ENCODE measurements at regions not wholly inside any gene's neighbourhood (a gene's known extent, or its start where the extent isn't known, plus 50 kb on each side); places are given as distances from the start of the nearest gene placed in this dataset.

GRCh38 chrX:5549512-5549911, 679.2 kb downstream of the NLGN4X start:
- TF ChIP-seq, protein P1, sequence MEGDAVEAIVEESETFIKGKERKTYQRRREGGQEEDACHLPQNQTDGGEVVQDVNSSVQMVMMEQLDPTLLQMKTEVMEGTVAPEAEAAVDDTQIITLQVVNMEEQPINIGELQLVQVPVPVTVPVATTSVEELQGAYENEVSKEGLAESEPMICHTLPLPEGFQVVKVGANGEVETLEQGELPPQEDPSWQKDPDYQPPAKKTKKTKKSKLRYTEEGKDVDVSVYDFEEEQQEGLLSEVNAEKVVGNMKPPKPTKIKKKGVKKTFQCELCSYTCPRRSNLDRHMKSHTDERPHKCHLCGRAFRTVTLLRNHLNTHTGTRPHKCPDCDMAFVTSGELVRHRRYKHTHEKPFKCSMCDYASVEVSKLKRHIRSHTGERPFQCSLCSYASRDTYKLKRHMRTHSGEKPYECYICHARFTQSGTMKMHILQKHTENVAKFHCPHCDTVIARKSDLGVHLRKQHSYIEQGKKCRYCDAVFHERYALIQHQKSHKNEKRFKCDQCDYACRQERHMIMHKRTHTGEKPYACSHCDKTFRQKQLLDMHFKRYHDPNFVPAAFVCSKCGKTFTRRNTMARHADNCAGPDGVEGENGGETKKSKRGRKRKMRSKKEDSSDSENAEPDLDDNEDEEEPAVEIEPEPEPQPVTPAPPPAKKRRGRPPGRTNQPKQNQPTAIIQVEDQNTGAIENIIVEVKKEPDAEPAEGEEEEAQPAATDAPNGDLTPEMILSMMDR (IDR thresholded peaks at IDR 0.05), result no peak
- Mint-ChIP-seq H3K4me3 (ENCODE audit: unreplicated experiment) (no peak overlapping the region), H3K9me3 (ENCODE audit: unreplicated experiment) (peaks cover 56% of the 10 kb centered on the region), H3K36me3 (ENCODE audit: unreplicated experiment) (no peaks in the 10 kb centered on the region), H3K4me1 (ENCODE audit: unreplicated experiment) (no peaks in the 10 kb centered on the region), H3K27ac (ENCODE audit: unreplicated experiment) (no peak overlapping the region), H3K27me3 (ENCODE audit: unreplicated experiment) (no peaks in the 10 kb centered on the region)
- no peak for DNase-seq (ENCODE audit: extremely low spot score, unreplicated experiment)

- Mint-ChIP-seq H3K9me3 (ENCODE audit: unreplicated experiment) (peaks cover 41% of the 10 kb centered on the region), H3K36me3 (ENCODE audit: unreplicated experiment) (no peaks in the 10 kb centered on the region), H3K27me3 (ENCODE audit: unreplicated experiment) (no peaks in the 10 kb centered on the region), H3K4me3 (ENCODE audit: unreplicated experiment) (no peak overlapping the region), H3K4me1 (ENCODE audit: unreplicated experiment) (no peaks in the 10 kb centered on the region), H3K27ac (ENCODE audit: unreplicated experiment) (no peak overlapping the region)
- TF ChIP-seq, protein P1 (IDR thresholded peaks at IDR 0.05), result no peak
- DNase-seq (ENCODE audit: extremely low spot score, unreplicated experiment), result no peak
Measured at GRCh38 chrX:5537098-5537497, 691.6 kb downstream of the NLGN4X start.

GRCh38 chrX:5536261-5536660, 692.4 kb downstream of the NLGN4X start:
- Mint-ChIP-seq H3K36me3 (ENCODE audit: unreplicated experiment) (no peaks in the 10 kb centered on the region), H3K4me1 (ENCODE audit: unreplicated experiment) (no peaks in the 10 kb centered on the region), H3K9me3 (ENCODE audit: unreplicated experiment) (peaks cover 46% of the 10 kb centered on the region), H3K4me3 (ENCODE audit: unreplicated experiment) (no peak overlapping the region), H3K27ac (ENCODE audit: unreplicated experiment) (no peak overlapping the region), H3K27me3 (ENCODE audit: unreplicated experiment) (no peaks in the 10 kb centered on the region)
- no peak for DNase-seq (ENCODE audit: extremely low spot score, unreplicated experiment)
- TF ChIP-seq, protein P1 (IDR thresholded peaks at IDR 0.05), result no peak

GRCh38 chrX:5528057-5528456, 700.6 kb downstream of the NLGN4X start:
- Mint-ChIP-seq H3K27ac (ENCODE audit: unreplicated experiment) (no peak overlapping the region), H3K4me1 (ENCODE audit: unreplicated experiment) (no peaks in the 10 kb centered on the region), H3K27me3 (ENCODE audit: unreplicated experiment) (no peaks in the 10 kb centered on the region), H3K9me3 (ENCODE audit: unreplicated experiment) (peaks cover 55% of the 10 kb centered on the region), H3K4me3 (ENCODE audit: unreplicated experiment) (no peak overlapping the region), H3K36me3 (ENCODE audit: unreplicated experiment) (no peaks in the 10 kb centered on the region)
- TF ChIP-seq, protein P1 (IDR thresholded peaks at IDR 0.05), result no peak
- no peak for DNase-seq (ENCODE audit: extremely low spot score, unreplicated experiment)

DNA sequence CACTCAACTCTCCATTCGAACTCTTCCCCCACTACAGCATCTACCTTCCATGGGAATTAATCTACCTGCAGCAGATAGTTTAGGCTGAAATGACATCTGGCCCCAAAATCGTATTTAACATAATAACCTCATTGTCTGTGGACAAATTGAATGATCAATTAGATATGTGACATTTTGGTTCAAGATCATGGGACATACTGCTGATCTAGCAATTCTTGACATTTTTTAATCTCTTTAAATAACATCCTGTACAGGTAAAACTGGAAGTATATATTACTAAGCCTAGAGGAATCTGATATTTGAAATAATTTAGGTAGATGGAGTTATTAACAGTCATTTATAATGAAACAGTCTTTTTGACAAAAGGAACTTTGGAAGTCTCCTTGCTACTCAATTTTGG, 702.5 kb downstream of the NLGN4X start:
- Mint-ChIP-seq H3K27ac (ENCODE audit: unreplicated experiment) (no peak overlapping the region), H3K27me3 (ENCODE audit: unreplicated experiment) (no peaks in the 10 kb centered on the region), H3K4me1 (ENCODE audit: unreplicated experiment) (no peaks in the 10 kb centered on the region), H3K36me3 (ENCODE audit: unreplicated experiment) (no peaks in the 10 kb centered on the region), H3K9me3 (ENCODE audit: unreplicated experiment) (peaks cover 60% of the 10 kb centered on the region), H3K4me3 (ENCODE audit: unreplicated experiment) (no peak overlapping the region)
- DNase-seq (ENCODE audit: extremely low spot score, unreplicated experiment), result no peak
- TF ChIP-seq, protein P1 (IDR thresholded peaks at IDR 0.05), result no peak
